ENCODE measurements at regions not wholly inside any gene's neighbourhood (a gene's known extent, or its start where the extent isn't known, plus 50 kb on each side); places are given as distances from the start of the nearest gene placed in this dataset.

GRCh38 chr4:120198411-120198810 is 131.8 kb upstream of the MAD2L1 start:
- Histone ChIP-seq H3K79me2 (ENCODE audit: insufficient read depth, low read length) (no peaks in the 10 kb centered on the region), H4K5ac (ENCODE audit: insufficient read length, low read depth, low read length) (no peak overlapping the region), H2BK120ac (ENCODE audit: low read depth, low read length, poor library complexity, severe bottlenecking) (no peak overlapping the region), H3K56ac (ENCODE audit: insufficient read length, low read depth, low read length) (no peak overlapping the region), H2BK15ac (ENCODE audit: low read depth, low read length) (no peak overlapping the region), H2BK20ac (ENCODE audit: low read depth, low read length, poor library complexity, severe bottlenecking) (no peak overlapping the region), H3K27ac (ENCODE audit: insufficient read length, low read depth, low read length) (no peak overlapping the region), H3K9me3 (ENCODE audit: control insufficient read depth, low read depth, low read length) (no peaks in the 10 kb centered on the region), H3K23me2 (ENCODE audit: insufficient read length, low read depth, low read length, poor library complexity, severe bottlenecking) (no peaks in the 10 kb centered on the region), H3K4ac (ENCODE audit: low read depth, low read length) (no peak overlapping the region), H3K14ac (ENCODE audit: insufficient read depth, low read length) (no peak overlapping the region), H2BK5ac (ENCODE audit: insufficient read length, low read length) (no peak overlapping the region), H3T11ph (ENCODE audit: low read length) (no peak overlapping the region), H3K27me3 (ENCODE audit: insufficient read depth, low read length) (no peaks in the 10 kb centered on the region), H2AFZ (ENCODE audit: low read length) (no peak overlapping the region), H4K20me1 (ENCODE audit: control insufficient read depth, insufficient read depth, insufficient read length) (no peaks in the 10 kb centered on the region), H3K4me1 (ENCODE audit: insufficient read depth, low read length) (no peaks in the 10 kb centered on the region; the same call in 1 of the 2 replicates), H3K18ac (ENCODE audit: insufficient read length, low read depth, low read length) (no peak overlapping the region), H3K4me2 (ENCODE audit: insufficient read depth, insufficient read length, low read length) (no peak overlapping the region), H3K79me1 (ENCODE audit: insufficient read depth, low read depth, low read length, poor library complexity, severe bottlenecking) (no peaks in the 10 kb centered on the region), H4K8ac (replicated peaks; ENCODE audit: insufficient read length, low read depth, low read length) (no peak overlapping the region), H3K23ac (ENCODE audit: insufficient read length, low read depth, low read length) (no peak overlapping the region), H2AK5ac (ENCODE audit: insufficient read length, low read length) (no peak overlapping the region), H3K9ac (ENCODE audit: extremely low read depth, insufficient read length, low read length) (no peak overlapping the region), H4K91ac (ENCODE audit: insufficient read length, low read depth, low read length) (no peak overlapping the region), H2BK12ac (ENCODE audit: insufficient read length, low read depth, low read length) (no peak overlapping the region)
- no peaks in the 10 kb centered on the region; the same call in 1 of the 2 replicates for H3K27me3 Mint-ChIP-seq (ENCODE audit: low read depth)
- peaks cover 0 to 5% of the 10 kb centered on the region in 2 experiments; a peak in 3 of 5 replicates for H3K9me3 Mint-ChIP-seq
- H3K36me3 Mint-ChIP-seq (ENCODE audit: insufficient read depth in 1 of 3, low read depth in 3 of 3), result peaks cover 0 to 9% (median 0%) of the 10 kb centered on the region in 3 experiments; a peak in 2 of 7 replicates
- no CpG with 5 or more reads among the region's 2 CpGs for WGBS (ENCODE audit: extremely low coverage, insufficient read length, low lambda C conversion rate)
- DNase-seq, result no peak
- H3K4me3 Mint-ChIP-seq, result no peak overlapping the region
- no peak overlapping the region for H3K27ac Mint-ChIP-seq
- TF ChIP-seq CTCF (conservative IDR thresholded peaks at IDR 0.05), result no peak
- peaks cover 18 to 21% of the 10 kb centered on the region in 2 experiments for H3K4me1 Mint-ChIP-seq

Measured in H9 (cell line).